OCI-LY3 (cell line): ENCODE measurements at regions not wholly inside any gene's neighbourhood (a gene's known extent, or its start where the extent isn't known, plus 50 kb on each side); places are given as distances from the start of the nearest gene placed in this dataset.

Experiments
- EZH2phosphoT487 ChIP-seq: fragments of 200-600 bp; shearing (Covaris generic); IDR thresholded peaks from 2 replicates; pipeline ENCODE4 v1.6.1; 2018; ENCODE audit warnings: antibody characterized with exemption, mixed run types, low read depth
- TF ChIP-seq, protein P1 (sequence below): fragments of 200-600, 300-600 bp; sonication (generic); IDR thresholded peaks from 2 replicates; pipeline ENCODE4 v1.5.1; 2014; ENCODE audit warnings: antibody characterized with exemption, low read length, low read depth

DNA sequence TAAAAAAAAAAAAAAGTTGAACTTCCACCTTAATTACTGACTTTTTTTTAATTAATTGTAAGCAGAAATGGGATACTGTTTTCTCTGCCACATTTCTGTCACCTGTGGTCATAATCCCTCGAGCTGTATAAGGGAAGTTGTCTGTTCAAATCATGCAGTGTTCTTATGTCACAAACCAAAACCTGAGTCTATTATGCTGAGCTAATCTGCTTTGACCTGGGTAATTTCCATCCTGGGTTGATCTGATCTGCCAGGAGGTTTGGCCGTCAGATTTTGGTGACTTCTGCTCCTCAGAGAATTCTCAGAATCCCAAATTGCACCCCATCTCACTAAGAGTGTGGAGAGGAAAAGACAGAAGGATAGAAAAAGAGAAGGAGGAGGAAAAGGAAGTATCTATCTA lies 683.1 kb downstream of the KCTD8 start:
- no peak for TF ChIP-seq EZH2phosphoT487
- TF ChIP-seq, protein P1, sequence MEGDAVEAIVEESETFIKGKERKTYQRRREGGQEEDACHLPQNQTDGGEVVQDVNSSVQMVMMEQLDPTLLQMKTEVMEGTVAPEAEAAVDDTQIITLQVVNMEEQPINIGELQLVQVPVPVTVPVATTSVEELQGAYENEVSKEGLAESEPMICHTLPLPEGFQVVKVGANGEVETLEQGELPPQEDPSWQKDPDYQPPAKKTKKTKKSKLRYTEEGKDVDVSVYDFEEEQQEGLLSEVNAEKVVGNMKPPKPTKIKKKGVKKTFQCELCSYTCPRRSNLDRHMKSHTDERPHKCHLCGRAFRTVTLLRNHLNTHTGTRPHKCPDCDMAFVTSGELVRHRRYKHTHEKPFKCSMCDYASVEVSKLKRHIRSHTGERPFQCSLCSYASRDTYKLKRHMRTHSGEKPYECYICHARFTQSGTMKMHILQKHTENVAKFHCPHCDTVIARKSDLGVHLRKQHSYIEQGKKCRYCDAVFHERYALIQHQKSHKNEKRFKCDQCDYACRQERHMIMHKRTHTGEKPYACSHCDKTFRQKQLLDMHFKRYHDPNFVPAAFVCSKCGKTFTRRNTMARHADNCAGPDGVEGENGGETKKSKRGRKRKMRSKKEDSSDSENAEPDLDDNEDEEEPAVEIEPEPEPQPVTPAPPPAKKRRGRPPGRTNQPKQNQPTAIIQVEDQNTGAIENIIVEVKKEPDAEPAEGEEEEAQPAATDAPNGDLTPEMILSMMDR = no peak
